Effector CD4-positive, alpha-beta T cell (primary cell): ENCODE measurements at regions not wholly inside any gene's neighbourhood (a gene's known extent, or its start where the extent isn't known, plus 50 kb on each side); places are given as distances from the start of the nearest gene placed in this dataset.

ENCODE experiments used
- DNase-seq: peaks from one replicate; pipeline ENCODE4 v3.0.0-alpha.2; 2020

GRCh38 chr14:100659345-100660001 lies 67.2 kb upstream of the DLK1 start:
- no peak for DNase-seq

- DNase-seq, result no peak
These were observed 66.2 kb upstream of the DLK1 start for GRCh38 chr14:100660498-100660881.

- DNase-seq, result no peak
These were observed 65.6 kb upstream of the DLK1 start for GRCh38 chr14:100660882-100661635.

GRCh38 chr14:100662879-100663760 lies 63.6 kb upstream of the DLK1 start:
- DNase-seq, result peak; percentile 46

- DNase-seq, result no peak
These were observed 63.0 kb upstream of the DLK1 start for GRCh38 chr14:100663761-100664052.

- no peak for DNase-seq
These were observed 62.5 kb upstream of the DLK1 start for GRCh38 chr14:100664231-100664630.

GRCh38 chr14:100664841-100665510 lies 61.7 kb upstream of the DLK1 start:
- no peak for DNase-seq

- DNase-seq, result no peak
These were observed 61.1 kb upstream of the DLK1 start for GRCh38 chr14:100665511-100666032.

GRCh38 chr14:100666403-100666802 lies 60.3 kb upstream of the DLK1 start:
- no peak for DNase-seq

GRCh38 chr14:100666851-100667250 lies 59.8 kb upstream of the DLK1 start:
- DNase-seq, result no peak

GRCh38 chr14:100667656-100668055 lies 59.0 kb upstream of the DLK1 start:
- no peak for DNase-seq

- DNase-seq, result no peak
These were observed 58.3 kb upstream of the DLK1 start for GRCh38 chr14:100668352-100668751.

GRCh38 chr14:100669011-100669412 lies 57.7 kb upstream of the DLK1 start:
- DNase-seq, result no peak

GRCh38 chr14:100669468-100669867 lies 57.2 kb upstream of the DLK1 start:
- DNase-seq, result no peak

- DNase-seq, result no peak
These were observed 56.5 kb upstream of the DLK1 start for GRCh38 chr14:100670017-100670752.

GRCh38 chr14:100670753-100671049 lies 56.0 kb upstream of the DLK1 start:
- no peak for DNase-seq

- DNase-seq, result no peak
These were observed 55.2 kb upstream of the DLK1 start for GRCh38 chr14:100671386-100671901.

GRCh38 chr14:100671906-100672305 lies 54.8 kb upstream of the DLK1 start:
- DNase-seq, result no peak

- no peak for DNase-seq
These were observed 53.4 kb upstream of the DLK1 start for GRCh38 chr14:100673085-100673806.

GRCh38 chr14:100673807-100674154 lies 52.9 kb upstream of the DLK1 start:
- no peak for DNase-seq

- no peak for DNase-seq
These were observed 52.3 kb upstream of the DLK1 start for GRCh38 chr14:100674428-100674827.
